Globus pallidus (tissue), 1 donor: ENCODE measurements at regions not wholly inside any gene's neighbourhood (a gene's known extent, or its start where the extent isn't known, plus 50 kb on each side); places are given as distances from the start of the nearest gene placed in this dataset.

Source experiments
- DNase-seq: peaks from one replicate; pipeline ENCODE4 v3.0.0-alpha.2; 2015; ENCODE audit warnings: low spot score

DNA sequence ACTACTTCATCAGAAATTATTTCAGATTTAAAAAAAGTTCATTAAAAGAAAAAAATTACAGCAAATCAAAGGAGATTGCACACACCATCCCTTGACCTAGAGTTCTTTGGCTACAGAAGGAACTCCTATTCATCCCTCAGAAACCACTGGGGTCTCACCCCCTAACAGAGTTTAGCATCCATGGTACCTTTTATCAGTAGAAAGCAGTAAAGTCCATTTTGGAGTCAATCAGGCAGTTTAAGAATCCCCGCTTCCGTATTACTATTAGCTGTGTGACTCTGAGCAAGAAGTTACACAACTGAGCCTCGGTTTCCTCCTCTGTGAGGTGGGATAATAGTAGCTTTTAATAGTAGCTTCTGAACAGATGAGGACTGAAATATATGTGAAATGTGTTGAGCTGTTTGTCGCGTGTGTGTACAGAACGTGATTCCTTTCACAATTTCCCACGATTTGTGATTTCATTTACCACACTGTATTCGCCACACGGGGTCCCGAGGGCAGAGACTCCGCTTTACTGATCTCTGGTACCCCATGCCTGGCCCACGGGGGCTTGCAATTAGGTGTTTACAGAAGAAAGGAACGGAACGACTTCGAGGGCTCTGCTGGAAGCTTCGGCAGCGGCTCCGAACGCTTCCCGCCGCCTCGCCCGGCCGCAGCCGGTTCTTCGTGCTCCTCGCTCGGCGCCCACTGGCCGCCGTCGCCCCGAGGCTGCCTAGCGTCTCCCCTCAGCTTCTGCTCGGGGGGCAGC is 72.5 kb upstream of the ZBED5 start:
- DNase-seq, result no peak

DNA sequence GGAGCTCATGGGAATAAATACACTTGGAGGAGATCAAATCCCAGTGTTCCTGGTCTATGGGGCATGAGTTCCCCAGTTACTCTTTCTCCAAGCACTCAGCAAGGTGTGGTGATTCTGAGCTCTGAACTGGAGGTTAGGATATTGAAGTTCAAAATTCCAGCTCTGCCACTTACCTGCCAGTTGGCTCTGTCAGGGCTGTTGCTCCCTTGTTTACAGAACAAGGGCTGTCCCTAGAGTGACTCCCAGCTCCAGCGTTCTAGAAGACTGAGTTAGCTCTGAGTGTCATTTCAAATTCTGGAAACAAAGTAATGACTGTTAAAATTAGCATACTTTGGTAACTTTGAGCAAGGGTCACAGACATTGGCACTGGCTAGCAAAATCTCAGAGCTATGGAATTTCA is 69.7 kb upstream of the ZBED5 start:
- no peak for DNase-seq

DNA sequence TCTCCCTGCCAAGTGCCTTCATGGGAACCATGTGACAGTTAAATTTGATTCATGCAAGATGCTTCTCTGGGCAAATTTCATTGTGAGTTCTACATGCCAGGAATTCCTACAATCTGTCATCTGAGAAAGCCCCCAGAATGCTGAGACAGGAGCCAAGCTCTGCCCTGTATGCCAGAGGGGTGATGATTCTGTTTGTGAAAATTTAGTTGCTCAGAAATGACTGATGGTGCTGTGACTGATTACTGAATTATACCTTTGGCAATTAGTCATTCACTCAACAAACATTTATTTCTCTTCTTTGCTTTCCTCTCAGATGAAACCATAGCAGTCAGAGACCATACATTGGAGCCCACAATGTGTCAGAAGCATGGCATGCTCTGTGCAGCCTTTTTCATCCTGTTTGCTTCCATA is 69.0 kb upstream of the ZBED5 start:
- DNase-seq, result no peak

DNA sequence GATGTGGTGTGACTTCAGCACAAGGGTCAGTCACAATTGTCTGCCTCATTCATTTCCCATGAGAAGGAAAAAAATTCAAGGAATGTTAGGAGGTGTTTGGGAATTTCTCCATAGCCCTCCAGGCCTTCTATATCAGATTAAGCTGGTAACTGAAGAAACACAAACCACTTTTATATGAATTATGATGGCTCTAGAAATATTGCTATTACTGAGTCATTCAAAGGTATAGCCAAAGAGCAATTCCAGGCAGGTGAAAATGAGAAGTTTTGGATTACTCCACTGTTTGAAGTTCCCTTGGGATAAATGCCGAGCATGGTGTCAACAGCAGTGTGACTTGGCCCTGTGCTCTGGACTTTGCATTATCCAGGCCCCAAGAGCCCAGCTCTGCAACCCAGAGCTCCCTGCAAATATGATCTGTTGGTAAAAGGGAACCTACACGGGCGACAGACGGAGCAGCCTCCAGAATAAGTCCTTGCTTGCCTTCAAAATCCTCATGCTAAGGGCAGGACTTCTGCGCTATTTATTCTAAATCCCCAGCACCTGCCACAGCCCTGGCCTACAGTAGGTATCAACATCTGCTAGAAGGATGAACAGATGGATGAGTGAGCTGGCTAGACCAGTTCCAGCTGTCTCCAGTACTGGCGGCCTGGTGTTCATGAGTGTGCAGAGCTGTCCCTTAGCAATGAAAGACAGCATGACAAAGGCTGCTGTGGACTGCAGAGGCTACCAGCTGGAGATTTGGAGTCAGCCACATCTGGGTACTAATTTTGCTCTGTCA is 67.5 kb upstream of the ZBED5 start:
- DNase-seq, result no peak

DNA sequence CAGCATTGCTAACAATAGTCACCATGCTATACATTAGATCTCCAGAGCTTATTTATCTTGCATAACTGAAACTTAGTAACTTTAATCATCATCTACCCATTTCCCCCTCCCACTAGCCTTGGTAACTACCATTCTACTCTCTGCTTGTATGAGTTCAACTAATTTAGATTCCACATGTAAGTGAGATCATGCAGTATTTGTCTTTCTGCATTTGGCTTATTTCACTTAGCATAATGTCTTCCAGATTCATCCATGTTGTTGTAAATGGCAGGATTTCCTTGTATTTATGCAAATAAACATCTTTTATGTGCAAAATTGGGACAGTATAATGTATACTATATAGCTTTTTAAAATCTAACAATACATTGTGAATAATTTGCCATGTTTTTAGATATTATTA is 66.0 kb upstream of the ZBED5 start:
- DNase-seq, result no peak

DNA sequence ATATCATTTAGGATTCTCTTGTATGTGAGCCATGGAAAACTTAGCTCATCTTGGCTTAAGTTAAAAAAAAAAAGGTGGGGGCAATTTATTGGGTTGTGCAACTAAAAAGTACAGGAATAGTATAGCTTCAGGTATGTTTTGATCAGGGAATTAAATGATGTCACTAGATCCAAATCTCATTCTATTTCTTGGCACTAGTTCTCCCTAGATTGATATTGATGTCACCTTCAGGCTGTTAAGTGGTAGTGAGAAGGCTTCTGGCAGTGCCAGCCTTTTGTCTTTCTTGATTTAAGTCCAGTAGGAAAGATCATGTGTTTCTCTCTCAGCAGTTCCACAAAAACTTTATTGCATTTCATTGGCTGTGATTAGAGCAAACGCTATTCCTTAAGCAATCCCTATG is 65.0 kb upstream of the ZBED5 start:
- no peak for DNase-seq

DNA sequence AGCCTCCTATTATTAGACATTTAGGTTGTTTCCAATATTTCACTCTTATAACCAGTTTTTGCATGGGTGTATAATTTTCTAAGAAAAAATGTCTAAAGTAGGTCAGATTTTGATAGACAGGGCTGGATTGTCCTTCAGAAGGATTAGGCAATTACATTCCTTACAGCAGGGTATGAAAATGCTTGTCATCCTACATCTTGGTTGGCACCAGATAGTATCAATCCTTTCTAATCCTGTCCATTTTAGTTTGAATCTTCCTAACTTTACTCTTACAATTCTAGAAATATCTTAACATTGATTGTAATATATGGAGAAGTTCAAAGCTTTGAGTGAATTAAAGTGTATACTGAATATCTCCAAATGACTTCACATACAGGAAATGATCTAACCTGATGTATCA is 63.0 kb upstream of the ZBED5 start:
- no peak for DNase-seq

DNA sequence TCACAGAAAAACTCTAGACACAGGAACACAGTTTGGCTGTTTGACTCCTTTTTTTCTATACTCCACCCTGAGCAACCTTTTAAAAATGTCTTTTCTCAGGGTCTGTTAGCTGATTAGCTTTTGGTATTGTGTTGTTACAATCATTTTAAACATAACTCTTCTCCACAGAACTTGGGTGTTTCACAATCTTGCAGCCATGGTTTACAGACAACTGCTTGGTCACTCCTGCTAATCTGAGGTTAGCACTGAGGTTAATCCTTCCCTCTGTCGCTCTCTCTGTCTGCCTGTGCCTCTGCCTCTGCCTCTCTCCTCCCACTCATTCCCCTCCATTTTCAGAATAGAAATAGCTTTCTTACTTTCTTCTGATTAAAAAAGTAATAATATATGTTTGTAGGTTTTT is 62.4 kb upstream of the ZBED5 start:
- no peak for DNase-seq

DNA sequence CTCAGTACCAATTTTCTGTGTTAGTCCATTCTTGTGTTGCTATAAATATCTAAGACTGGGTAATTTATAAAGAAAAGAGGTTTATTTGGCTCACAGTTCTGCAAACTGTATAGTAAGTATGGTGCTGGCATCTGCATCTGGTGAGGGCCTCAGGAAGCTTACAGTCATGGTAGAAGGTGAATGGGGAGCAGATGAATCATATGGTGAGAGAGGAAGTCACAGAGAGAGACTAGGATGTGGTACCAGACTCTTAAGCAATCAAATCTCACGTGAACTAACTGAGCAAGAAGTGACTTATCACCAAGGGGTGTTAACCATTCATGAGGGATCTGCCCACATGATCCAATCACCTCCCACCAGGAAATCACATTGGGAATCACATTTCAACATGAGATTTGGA is 60.8 kb upstream of the ZBED5 start:
- no peak for DNase-seq

DNA sequence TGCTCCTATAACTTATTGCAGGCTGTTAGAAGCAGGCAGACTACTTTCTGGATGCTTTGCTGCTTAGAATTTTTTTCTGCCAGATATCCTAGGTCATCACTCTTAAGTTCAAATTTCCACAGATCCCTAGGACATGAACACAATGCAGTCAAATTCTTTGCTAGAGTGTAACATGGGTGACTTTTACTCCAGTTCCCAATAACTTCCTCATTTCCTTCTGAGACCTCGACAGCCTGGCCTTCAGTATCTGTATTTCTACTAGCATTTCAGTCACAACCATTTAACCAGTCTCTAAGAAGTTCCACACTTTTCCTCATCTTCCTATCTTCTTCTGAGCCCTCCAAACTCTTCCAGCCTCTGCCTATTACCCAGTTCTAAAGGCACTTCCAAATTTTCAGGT is 60.4 kb upstream of the ZBED5 start:
- no peak for DNase-seq

DNA sequence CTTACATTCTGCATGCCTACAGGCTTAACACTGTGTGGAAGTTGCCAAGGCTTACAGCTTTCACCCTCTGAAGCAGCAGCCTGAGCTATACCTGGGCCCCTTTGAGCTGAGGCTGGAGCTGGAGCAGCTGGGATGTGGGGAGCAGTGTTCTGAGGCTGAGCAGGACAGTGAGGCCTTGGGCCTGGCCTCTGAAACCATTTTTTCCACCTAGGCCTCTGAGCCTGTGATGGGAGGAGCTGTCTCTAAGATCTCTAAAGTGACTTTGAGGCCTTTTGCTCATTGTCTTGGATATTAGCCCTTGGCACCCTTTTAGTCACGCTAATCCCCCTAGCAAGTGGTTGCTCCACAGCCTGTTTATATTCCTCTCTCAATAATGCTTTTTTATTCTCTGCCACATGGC is 59.9 kb upstream of the ZBED5 start:
- DNase-seq, result no peak

DNA sequence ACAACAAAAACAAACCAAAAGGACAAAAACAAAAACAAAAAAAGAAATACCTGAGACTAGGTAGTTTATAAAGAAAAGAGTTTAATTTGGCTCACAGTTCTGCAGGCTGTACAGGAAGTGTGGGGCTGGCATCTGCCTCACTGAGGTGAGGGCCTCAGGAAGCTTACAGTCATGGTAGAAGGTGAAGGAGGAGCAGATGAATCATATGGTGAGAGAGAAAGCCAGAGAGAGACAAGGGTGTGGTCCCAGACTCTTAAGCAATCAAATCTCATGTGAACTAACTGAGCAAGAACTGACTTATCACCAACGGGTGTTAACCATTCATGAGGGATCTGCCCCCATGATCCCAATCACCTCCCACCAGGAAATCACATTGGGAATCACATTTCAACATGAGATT is 58.8 kb upstream of the ZBED5 start:
- no peak for DNase-seq

DNA sequence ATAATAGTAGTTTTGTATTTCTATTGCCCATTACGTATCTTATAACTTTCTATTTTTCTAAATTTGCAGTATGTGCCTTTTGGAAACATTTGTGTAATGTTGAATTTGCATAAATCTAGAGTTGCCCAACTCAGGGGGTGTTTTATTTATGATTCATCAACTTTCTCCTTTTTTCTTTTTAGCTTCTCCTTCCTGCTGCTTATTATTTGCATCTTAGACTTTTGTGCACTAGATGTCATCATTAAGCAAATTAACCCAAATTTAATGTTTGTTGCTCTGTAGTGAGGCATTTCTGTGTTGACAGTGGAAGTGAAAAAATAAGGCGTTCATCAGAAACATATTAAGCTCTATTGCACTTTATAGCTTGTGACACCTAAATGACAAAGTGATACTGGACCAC is 56.2 kb upstream of the ZBED5 start:
- no peak for DNase-seq

DNA sequence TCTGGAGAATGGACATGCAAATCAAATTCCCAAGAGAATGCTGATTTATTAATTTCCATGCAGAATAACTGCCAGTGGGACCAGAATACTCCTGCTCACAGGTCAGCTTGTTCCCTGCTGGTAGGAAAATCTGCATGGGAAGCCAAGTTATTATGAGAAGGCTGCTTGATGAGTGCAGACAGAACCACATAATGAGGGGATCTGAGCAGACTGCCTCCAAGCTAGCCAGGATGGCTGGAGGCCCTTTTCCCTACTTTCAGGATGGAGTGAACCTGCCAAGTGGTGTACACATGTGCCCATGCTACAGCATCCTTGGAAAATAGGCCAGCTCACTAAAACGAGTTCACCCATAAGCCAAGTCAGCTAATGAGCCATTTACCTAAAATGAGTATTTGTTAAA is 55.2 kb upstream of the ZBED5 start:
- no peak for DNase-seq

DNA sequence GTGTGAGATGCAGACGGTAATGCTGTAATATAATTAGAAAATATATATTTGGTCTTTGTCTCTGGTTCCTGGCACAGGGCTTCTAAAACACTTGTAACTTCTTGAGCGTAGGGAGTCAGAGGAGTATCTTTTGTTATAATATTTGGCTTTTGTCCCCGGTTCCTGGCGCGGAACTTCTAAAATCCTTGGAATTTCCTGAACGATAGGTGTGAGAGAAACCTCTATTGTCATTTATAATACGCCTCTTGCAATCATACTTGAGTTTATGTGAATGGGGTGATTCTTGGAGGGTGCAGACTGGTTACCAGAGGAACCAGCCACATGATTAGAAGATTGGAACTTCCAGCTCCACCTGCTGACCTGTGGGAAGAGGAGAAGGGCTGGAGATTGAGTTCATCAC is 54.1 kb upstream of the ZBED5 start:
- no peak for DNase-seq

DNA sequence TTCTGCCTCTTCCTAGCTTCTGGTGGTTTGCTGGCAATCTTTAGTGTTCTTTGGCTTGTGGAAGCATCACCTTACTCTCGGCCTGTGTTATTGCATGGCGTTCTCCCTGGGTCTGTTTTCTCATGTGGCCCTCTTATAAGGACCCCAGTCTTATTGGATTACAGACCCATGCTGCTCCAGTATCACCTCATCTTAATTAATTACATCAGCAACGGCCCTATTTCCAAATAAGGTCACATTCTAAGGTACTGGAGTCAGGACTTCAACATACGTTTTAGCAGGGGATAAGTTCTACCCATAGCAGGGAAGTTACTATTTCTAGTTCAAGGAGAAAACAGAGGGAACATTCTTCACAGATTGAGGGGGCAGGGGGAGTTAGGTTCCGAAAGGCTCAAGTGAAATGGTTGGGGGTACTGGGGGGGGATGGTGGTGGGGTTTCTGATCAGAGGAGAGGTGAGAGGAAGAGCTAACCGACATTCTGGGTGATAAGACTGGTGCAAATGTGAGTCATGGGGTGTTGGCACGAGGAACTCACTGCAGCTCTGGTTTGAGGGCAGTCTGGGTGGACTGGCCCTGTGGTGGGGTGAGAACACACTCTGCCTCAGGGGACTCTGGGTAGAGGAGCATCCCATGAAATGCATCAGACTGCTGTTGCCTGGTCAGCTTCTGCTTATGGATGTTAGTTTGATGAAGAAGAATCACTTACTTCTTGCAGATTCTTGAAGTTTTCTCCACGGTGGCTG is 51.5 kb upstream of the ZBED5 start:
- no peak for DNase-seq

DNA sequence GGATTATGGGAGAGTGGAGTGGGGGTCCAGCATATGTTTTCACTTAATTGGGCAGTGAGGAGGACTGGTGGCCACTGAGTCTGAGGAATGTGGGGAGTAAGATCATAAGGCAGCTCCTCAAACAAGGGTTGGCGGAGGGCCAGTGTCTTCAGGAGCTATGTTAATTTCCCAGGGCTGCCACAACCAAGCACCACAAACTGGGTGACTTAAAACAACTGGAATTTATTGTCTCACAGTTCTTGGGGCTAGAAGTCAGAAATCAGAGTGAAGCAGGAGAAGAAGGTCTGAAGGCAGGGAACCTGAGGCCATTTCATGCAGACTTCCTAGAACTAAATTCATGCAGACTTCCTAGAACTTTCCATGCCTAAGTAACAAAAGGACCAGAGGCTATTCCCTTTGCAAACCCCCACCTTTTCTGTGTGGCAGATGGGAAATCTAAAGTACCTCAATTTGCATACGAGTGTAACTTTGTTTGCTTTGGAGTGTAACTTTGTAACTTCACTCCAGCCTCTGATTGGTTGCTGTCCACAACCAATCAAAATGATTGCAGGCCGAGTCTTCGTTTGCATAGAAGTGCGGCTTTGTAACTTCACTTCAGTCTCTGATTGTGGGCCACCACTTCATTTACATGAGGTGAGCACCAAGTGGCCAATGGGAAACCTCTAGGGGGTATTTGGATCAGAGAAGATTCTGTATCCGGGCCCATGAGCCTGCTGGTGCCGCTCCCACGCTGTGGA is 50.5 kb upstream of the ZBED5 start:
- DNase-seq, result no peak
